ENCODE measurements at regions not wholly inside any gene's neighbourhood (a gene's known extent, or its start where the extent isn't known, plus 50 kb on each side); places are given as distances from the start of the nearest gene placed in this dataset.

DNA sequence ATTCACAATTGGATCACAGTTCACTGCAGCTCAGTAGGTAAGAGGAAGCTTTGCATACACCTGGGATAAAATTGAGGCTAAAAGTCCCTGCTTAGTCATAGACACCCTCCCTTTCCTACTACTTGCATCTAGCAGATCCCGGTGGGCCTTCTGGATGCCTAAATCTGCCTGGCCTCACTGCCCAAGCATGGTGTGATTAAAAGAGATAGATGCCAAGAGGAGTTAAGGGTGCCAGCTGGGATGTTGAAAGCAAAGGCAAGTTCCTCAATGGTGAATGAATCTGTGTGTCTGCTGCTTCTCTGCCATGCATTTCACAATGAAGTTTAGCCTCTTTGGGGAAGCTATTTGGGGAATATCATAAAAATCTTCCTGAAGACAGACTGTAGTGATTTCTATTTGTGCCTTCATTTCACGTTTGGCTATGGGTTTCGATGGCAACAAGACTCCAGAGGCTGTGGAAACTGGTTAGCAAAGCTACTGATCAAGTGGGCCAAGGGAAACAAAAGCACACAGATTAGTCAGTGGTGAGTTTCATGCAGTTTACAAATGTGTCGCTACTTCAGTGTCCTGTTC is 534.0 kb downstream of the ANKRD50 start:
- DNase-seq (ENCODE audit: low read depth), result no peak

DNA sequence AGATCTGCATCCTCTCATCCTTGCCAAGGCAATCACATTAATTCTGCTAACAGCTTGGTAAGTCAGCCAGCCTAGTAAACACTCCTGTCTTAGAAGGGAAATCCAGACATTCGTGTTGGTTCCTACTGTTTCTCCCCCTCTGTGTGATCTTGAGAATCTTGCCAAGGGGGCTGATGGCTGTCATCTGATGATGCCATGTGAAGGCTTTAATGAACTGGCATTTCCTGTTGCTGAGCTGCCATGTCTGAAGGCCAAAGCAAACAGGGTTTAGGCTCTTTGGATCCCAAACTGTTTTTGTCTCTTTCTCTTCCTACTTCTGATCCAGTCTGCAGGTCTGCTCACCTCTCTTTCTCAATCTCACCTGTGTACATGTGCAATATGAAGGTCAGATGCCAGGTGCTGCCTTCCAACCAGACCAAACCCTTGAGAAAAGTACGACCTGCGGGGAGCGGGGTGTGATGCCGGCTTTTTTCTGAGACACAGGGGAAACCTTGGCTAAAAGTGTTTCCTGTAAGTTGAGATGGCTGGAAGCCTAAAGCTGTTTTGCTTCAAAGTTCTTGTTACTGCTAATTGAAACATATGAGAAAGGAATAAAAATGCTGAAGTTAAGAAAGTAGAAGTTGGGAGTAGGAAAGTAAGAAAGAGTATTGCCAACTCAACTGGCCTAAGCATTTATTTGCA is 532.9 kb downstream of the ANKRD50 start:
- peak; percentile 35 for DNase-seq (ENCODE audit: low read depth)

DNA sequence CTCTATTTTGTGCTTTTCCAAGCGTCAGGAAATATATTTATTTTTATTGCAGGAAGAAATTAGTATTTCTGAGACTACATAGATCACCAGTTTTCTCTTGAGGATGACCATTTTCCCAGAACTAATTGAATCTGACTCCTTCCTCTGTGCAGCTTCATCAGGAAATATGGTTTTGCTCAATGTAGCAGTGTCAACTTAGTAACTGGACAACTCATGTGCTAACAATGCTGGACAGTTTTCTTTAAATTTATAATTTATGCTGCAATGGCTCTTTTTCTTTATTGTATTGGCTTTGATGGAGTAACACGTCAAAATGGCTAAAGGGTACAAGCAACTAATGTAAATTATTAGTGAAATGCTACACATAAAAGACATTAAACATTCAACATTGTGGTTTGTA is 531.5 kb downstream of the ANKRD50 start:
- no peak for DNase-seq (ENCODE audit: low read depth)

DNA sequence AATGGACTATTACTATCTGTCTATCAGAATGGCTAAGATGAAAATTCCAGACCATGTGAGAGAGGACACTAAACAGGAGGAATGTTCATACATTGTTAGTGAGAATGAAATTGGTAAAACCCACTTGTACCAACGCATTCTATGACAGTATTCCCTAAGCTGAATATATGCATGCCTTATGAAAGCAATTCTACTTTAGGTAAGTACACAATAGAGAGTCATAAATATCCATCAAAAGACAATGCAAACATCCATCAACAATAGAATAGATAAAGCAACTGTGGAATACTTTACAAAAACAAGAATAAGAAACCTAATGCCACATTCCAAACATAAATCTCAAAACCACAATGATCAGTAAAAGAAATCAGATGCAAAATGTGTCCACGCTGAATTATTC is 529.3 kb downstream of the ANKRD50 start:
- no peak for DNase-seq (ENCODE audit: low read depth)

DNA sequence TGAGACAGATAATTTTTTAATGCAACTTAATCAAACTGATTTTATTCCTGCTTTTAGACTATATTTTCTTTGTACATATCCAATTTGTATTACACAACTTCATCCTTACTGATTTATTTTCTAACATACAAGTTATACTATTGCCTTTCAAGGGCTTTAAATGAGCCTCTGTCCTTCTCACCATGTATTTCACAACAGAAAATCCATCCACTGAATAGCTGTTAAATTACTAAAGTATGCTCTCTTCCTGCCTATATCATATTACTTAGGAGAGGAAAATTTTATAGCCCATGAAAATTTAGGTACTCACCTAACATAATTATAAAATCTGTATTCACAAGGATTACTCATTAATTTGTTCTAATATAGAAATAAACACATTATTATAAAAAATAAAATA is 528.6 kb downstream of the ANKRD50 start:
- no peak for DNase-seq (ENCODE audit: low read depth)

DNA sequence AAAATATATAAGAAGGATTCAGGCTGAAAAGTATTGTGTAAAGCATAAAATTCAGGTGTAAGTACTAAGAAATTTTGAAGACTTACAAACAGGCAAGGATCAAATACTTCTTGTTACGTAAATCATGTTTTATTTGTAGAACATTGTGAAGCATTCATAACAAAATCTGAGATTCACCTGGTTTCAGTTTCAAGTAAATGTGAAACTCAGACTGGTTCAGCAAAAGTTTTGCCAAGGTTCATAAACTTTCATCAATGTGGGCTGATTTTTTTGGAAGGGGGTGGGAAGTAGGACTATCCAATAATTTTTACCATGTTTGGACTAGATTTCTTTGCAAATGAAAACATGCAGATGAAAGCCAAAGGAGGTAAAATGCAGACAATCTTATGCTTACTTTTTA is 527.7 kb downstream of the ANKRD50 start:
- no peak for DNase-seq (ENCODE audit: low read depth)

DNA sequence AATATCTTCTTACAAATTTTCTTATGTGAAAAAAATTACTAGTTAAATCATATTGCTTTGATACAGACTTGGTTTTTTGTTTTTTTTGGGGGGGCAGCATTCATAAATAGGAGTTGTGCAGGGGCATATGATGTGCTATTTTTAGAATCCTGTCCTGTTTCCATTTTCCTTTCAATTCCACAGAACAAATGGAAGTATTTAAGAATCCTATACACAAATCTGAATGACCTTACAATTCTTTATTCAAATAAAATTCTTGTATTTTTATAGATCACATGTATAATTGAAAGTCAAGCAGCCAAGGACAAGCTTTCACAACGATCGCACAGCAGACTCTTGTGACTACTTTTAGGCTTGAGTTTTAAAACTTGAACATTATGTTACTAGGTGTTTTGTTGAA is 523.9 kb downstream of the ANKRD50 start:
- DNase-seq (ENCODE audit: low read depth), result no peak

DNA sequence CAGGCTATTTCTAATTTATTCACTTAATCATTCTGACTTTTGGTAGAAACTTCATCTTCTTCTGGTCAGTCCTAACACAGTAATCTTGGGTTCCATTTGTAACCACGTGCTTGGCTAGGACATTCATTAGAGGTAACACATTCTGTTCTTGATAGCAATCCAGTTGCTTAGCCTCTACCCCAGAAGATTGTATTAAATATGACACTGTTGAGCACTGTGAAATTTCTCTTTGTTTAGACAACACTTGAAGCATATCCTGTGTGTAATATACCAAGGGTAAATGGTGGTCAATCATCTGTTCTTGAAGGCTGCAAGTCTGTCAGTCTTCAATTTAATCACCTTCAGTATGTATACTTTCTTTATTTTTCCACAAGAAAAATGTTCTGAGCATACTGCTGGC is 523.0 kb downstream of the ANKRD50 start:
- DNase-seq (ENCODE audit: low read depth), result no peak

DNA sequence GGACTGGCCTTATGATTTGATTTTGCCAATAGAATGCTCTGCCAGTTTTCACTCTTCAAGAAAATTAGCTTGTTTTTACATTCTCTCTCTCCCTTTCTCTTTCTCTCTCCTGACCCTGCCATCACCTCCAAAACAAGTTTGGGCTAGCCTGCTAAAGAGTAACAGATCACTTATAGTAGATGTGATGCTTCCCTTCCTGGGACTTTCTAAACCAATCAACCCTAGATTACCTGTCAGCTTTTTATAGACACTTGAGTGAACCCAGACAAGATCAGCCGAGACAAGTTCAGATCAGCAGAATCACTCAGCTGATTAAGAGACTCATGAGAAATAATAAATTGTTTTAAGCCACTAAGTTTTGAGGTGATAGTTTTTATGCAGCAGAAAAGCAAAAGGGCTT is 521.2 kb downstream of the ANKRD50 start:
- DNase-seq (ENCODE audit: low read depth), result no peak

DNA sequence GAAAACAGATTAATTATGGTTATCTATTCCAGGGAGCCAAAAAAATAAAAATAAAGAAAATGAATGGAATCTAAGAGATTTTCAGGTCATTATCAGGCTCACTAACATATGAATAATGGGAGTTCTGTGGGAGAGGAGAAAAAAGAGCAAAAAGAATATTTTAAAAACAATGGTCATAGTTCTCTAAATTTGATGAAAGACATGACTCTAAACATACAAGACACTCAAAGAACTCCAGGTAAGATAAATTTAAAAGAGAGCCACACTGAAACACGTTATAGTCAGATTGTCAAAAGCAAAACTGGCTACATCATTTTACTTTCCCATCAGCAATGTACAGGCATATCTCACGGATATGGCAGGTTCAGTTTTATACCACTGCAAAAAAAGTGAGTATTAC is 520.0 kb downstream of the ANKRD50 start:
- no peak for DNase-seq (ENCODE audit: low read depth)

DNA sequence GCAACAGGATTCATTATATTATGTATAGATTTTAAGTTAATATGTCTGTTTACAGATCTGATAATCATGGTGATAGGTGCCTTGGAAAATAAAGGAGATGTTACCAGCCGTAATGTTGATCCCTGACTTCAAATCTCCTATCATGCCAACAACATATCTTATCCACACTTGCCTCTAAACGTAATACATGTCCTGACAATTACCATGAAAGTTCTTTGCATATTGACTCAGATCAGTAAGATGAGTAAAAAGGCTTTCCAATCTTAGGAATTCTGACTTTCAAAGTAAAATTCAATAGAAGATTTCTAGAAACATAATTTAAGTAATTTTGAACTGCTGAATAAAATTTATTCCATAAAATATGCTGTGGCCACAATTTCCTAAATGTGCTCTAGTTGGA is 513.3 kb downstream of the ANKRD50 start:
- DNase-seq (ENCODE audit: low read depth), result no peak

DNA sequence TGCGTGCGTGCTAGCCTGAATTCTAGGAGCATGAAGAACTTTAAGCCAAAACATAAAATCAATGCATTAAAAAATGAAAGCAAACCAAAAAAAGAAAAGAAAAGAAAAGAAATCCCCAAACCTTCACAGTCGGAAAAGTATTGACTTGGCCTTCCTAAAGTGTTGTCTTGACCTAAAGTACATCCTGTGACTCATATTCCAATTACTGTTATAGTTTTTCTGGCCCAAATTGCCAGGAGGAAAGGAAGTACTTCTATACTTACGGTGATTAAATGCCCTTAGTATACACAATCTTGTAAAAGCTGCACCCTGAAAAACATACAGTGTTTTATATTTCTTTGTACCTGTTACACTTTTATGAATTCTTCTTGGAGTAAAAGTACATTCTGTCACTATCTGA is 512.8 kb downstream of the ANKRD50 start:
- peak; percentile 74 for DNase-seq (ENCODE audit: low read depth)

DNA sequence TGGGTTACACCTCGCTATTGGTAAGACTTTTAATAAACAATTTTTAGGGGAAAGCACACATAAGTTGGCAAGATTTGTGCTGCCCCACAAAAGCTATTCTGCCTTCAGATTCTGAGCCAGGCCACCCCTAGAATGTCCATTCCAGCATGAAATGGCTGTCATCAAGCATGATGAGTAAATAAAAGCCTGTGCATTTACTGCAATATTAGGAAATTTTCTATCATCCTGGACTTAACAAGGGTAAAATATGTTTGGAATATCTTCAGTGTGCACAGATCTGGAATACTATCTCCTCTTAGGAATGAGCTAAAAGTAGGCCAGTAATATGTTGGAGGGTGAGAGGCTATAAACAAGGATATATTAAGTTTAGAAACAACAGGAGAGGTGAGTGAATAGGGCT is 510.9 kb downstream of the ANKRD50 start:
- peak; percentile 17 for DNase-seq (ENCODE audit: low read depth)

DNA sequence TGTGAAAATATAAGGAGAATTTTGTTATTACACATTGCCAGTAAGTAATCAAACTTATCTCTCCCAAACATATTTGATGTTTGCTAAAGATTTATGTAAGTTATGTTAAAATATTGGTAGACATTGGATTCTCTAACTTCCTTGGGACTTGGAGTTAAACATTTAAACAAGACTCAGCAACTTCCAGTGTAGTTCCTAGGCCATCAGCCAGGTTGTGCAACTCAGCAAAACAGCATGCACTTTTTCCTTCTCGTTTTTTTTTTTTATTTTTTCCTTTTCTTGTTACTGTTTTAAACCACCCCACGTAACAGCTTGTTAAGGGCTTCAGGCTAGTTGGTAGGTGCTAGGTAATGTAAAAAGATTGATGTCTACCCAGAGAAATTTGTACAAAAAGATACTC is 510.4 kb downstream of the ANKRD50 start:
- peak; percentile 19 for DNase-seq (ENCODE audit: low read depth)

DNA sequence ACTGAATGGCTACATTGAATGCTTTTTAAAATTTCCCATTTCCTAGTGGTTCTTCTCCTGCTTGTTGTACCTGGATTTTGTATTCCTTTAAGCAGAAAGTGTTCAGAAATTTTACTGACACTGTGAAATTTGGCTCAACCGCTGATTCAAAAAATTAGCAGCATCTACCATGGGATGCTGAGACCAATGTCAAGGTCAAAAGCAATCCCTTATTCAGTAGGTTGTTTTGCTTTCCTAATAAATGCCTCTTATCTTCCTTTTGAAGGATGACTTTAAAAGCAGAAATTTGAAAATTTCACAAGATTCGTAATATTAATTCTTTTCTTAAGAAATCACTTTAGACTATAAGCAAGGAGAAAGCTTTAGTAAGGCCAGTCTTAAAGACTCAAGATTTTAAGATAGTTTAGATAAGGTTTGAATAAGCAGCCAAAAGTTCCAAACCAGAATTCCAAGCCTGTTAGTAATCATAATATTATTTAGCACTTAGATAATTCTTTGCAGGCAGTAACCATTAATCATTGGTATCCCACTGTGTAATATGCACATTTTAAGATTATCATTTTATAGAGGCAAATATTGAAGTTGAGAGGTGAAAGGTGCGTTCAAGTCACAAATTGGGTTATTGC is 508.8 kb downstream of the ANKRD50 start:
- DNase-seq (ENCODE audit: low read depth), result peak; percentile 86

DNA sequence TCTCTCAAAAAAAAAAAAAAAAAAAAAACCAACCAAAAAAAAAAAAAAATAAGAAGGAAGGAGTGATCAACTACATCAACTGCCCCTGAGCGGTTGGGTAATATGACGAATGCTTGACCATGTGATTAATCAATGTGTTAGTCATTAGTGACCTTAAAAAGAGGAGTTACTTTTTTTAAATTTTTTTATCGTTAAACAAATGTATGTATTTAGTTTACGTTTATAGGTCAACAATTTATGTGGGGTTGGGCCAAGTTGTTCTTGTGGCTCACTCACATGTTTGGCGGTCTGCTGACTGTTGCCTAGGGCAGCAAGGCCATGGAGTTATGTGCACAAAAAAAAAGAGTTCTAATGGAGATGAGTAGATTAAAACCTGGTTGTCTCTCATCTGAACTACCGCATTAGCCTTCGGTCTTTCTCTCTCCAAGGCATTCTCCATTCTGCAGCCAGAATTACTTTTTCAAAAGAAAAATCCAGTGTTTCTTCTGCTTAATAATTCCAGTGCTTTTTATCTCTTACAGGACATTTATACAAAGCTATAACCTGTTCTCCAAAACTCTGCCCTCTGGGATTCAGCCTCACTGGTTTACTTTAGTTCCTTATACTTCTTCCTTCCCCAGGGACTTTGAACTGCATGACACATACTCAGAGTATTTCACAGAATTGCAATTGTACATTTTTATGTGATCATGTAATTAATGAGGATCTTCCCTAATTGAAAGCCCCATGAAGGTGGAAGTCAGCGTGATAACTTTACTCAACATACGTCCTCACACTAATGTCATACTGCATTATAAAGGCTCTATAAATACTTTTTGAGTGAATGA is 505.5 kb downstream of the ANKRD50 start:
- DNase-seq (ENCODE audit: low read depth), result peak; percentile 70

DNA sequence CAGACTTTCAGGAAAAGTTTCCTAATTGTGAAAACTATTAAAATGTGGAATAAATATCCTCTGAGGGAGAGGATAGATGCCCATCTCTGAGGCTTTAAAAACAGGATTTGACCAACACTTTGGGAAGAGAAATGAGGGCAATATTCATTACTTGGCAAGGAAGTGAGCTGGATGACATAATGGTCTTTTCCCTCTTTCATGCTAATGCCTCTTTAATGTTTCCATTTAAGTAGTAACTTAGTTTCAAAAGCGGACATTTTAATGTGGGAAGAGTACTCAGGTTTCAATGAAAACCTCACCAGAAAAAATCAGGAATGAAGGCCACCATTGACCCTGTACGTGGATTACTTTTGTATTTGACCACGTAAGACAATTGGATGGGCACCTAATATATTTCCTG is 503.3 kb downstream of the ANKRD50 start:
- DNase-seq (ENCODE audit: low read depth), result no peak

DNA sequence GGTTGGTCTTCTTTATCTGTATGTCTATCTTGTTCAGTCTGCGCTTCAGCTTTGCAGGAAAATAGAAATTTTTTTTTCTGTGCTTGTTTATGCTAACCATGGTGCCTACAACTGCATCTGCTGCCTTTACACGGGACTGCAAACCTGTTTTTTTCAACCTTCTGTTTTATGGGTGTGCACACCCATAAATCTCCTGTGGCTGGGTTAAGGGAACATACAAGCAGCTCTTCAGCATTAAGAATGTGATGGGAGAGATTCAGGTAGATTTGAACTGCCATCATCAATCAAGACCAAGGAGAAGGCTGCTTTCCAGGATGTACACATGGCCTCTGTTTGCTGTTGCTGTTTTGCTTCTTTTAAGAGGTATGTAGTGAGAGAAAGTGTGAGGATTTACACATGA is 502.9 kb downstream of the ANKRD50 start:
- DNase-seq (ENCODE audit: low read depth), result no peak

DNA sequence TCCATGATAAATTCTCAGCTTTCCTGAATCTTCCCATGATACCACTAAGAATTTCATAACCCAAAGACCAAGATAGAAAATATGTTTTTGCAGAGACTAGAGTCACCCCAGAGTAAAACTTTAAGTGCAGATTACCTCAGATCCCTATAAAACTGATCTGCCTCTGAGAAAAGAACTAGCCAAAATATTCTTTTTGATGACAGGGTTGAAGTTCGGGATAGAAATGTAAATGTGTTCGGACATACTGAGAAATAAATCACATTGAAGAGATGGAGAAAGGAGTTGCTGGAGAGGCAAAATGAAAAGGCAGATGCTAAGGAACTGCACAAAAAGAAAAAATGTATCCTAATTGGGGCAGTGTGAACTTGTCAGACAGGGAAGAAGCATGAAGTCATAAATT is 501.8 kb downstream of the ANKRD50 start:
- DNase-seq (ENCODE audit: low read depth), result no peak

DNA sequence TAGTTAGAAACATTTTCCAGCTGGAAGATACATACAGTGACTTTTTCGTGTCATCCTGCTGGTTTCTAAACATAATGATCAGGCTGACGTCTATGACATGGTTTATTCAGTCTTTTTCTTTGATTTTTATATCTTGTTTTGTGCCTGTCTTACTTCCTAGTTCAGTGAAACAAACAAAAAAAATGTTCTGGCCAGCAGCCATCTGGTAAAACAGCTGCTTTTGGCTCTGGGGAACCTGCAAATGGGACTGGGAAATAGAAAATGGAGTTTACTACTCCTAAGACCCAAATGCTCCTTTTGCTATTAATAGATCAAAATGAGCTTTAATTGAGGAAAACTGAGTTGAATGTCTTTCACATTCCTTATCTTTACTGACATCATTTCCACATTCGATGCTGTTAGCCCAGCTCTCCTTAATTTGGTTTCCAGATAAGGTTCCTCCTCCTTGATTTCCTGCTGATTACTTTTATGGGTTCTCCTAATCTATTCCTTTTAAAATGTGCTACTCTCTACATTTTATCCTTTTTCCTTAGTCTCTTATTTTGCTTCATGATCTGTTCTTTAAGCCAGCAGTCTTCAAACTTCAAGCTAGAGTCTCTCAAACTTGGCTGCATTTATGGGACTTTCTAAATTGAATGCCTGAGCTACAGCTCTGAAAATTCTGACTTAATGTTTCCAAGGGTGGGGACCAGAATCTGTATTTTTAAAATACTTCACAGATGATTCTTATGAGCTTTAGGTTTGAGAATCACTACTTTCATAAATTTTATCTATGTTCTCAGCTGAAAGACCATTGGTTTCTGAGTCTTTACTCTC is 499.5 kb downstream of the ANKRD50 start:
- DNase-seq (ENCODE audit: low read depth), result peak; percentile 41

DNA sequence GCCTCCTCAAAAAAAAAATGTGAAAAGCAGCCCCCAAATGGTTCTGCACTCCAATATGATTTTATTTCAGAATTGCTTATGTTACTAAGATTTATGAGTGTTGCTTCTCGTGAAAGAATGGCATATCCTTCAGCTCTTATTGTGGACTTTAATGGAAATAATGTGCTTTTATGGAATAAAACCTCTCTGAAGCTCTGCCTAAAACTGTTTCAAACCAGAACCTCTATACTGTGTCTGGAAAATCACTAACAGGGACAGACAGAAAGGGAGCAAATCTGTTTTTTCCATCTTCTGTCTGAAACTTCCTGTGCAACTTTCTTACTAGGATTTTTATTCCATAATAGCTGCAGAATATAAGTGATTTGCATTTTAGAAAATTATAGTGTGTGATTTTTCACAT is 493.1 kb downstream of the ANKRD50 start:
- DNase-seq (ENCODE audit: low read depth), result no peak

DNA sequence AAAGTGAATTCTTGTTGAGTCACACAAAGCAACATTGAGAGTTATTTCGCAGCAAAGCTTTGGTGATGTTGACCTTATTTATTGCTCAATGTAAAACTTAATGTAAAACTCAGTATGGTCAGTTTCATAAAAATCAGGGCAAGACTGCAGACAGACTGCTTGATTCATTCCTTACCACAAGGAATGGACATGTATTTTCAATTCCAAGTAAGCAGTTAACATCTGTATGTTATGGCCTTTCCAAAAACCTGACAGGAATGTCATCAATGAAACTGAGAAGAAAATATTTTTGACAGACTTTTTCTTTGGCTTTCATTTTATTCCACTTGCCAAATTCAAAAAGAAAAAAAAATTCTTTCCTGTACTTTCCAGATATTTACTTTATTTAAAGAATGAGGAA is 488.3 kb downstream of the ANKRD50 start:
- DNase-seq (ENCODE audit: low read depth), result no peak
